Esophagus muscularis mucosa (tissue), 4 donors: ENCODE measurements at regions not wholly inside any gene's neighbourhood (a gene's known extent, or its start where the extent isn't known, plus 50 kb on each side); places are given as distances from the start of the nearest gene placed in this dataset.

Source experiments
- CTCF ChIP-seq, 3 experiments: fragments of 200-600 bp in 2 of 3; fragments of 450-650 bp in 1 of 3; sonication (generic) in 2 of 3; IDR thresholded peaks; one replicate each; pipeline ENCODE4 v1.5.1; 2017 to 2019; ENCODE audit warnings: antibody characterized with exemption in 3 of 3, mild to moderate bottlenecking in 2 of 3, moderate library complexity in 1 of 3
- EP300 ChIP-seq: sonication (generic); formaldehyde crosslinking; IDR thresholded peaks from one replicate; pipeline ENCODE4 v1.6.1; 2017; ENCODE audit warnings: antibody characterized with exemption
- POLR2A ChIP-seq: fragments of 450-650 bp; IDR thresholded peaks from one replicate; pipeline ENCODE4 v1.6.1; 2017; ENCODE audit warnings: antibody characterized with exemption, moderate library complexity, mild to moderate bottlenecking, low read depth
- POLR2AphosphoS5 ChIP-seq, 2 donors: sonication (generic); formaldehyde crosslinking; IDR thresholded peaks; one replicate each; pipeline ENCODE4 v1.6.1; 2017; ENCODE audit warnings: antibody characterized with exemption in 2 of 2

GRCh38 chr13:97809576-97809975 is 143.9 kb upstream of the IPO5 start:
- TF ChIP-seq POLR2A, result no peak
- no peak for TF ChIP-seq CTCF (IDR thresholded peaks at IDR 0.05)
- TF ChIP-seq EP300, result no peak
- no peak for TF ChIP-seq POLR2AphosphoS5 (IDR thresholded peaks at IDR 0.05)
